Bronchial epithelial cell (primary cell): ENCODE measurements at regions not wholly inside any gene's neighbourhood (a gene's known extent, or its start where the extent isn't known, plus 50 kb on each side); places are given as distances from the start of the nearest gene placed in this dataset.

Source experiments
- DNase-seq: peaks from one replicate; pipeline ENCODE4 v3.0.0-alpha.2; 2010; ENCODE audit warnings: low read depth
- FAIRE-seq: peaks from 2 replicates; lab custom pipeline; 2011; peaks lifted over from hg19 to GRCh38; lab: Jason Lieb, UNC
- H3K27me3 ChIP-seq: 2 replicates; pipeline ENCODE4 v1.5.1; 2011; ENCODE audit warnings: low read length; ENCODE audit not compliant: control insufficient read depth, insufficient read depth
- H3K36me3 ChIP-seq: 2 replicates; pipeline ENCODE4 v1.5.1; 2011; ENCODE audit warnings: low read length; ENCODE audit not compliant: control insufficient read depth, insufficient read depth
- H3K4me3 ChIP-seq: 2 replicates; pipeline ENCODE4 v1.5.1; 2011; ENCODE audit warnings: mild to moderate bottlenecking, low read depth, low read length, control low read depth
- TF ChIP-seq, protein P1 (sequence below): IDR thresholded peaks from 2 replicates; pipeline ENCODE4 v1.5.1; 2011; ENCODE audit warnings: mild to moderate bottlenecking, moderate library complexity, low read length, control low read depth, inconsistent platforms; ENCODE audit not compliant: insufficient read depth, severe bottlenecking

DNA sequence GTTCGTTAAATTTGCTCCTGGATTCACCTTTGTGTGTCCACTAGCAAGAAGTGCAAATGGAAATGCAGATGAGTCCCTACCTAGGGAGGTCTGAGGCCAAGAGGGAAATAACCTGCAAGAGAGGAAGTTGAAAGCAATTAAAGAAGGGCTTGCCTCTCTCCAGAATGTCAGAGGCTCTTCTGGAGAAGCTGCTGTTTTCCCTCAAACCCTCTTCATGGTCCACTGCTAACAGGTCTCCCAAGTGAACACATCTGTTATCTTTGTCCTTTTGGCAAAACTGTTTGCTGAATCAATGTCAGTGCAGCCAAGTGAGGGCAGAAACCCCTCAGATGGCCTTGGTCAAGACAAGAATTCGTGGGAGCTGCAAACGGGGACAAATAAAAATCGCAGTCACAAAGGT, 177.3 kb upstream of the PLXNA2 start:
- Histone ChIP-seq H3K36me3 (no peaks in the 10 kb centered on the region), H3K4me3 (no peak overlapping the region), H3K27me3 (peaks cover 2% of the 10 kb centered on the region)
- FAIRE-seq, result no peak
- DNase-seq, result no peak
- TF ChIP-seq, protein P1, sequence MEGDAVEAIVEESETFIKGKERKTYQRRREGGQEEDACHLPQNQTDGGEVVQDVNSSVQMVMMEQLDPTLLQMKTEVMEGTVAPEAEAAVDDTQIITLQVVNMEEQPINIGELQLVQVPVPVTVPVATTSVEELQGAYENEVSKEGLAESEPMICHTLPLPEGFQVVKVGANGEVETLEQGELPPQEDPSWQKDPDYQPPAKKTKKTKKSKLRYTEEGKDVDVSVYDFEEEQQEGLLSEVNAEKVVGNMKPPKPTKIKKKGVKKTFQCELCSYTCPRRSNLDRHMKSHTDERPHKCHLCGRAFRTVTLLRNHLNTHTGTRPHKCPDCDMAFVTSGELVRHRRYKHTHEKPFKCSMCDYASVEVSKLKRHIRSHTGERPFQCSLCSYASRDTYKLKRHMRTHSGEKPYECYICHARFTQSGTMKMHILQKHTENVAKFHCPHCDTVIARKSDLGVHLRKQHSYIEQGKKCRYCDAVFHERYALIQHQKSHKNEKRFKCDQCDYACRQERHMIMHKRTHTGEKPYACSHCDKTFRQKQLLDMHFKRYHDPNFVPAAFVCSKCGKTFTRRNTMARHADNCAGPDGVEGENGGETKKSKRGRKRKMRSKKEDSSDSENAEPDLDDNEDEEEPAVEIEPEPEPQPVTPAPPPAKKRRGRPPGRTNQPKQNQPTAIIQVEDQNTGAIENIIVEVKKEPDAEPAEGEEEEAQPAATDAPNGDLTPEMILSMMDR, result no peak

DNA sequence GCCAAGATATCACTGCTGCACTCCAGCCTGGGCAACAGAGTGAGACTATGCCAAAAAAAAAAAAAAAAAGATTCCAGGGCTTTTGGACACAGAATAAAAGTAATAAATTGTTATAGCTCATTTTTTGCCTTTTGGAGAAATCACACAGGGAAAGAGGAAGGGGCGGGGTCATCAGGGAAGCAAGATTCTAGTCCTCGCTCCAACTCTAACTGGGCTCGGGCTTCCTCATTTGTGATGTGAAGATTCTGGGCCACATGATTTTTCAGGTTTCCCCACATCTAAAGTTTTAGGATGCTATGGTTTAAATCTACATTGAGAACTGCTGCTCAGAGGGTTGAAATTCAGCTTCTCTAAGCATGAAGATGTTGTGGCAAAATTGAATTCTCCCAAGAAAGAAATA, 179.3 kb upstream of the PLXNA2 start:
- Histone ChIP-seq H3K4me3 (no peak overlapping the region), H3K27me3 (peaks cover 2% of the 10 kb centered on the region), H3K36me3 (no peaks in the 10 kb centered on the region)
- TF ChIP-seq, protein P1, result no peak
- no peak for DNase-seq
- no peak for FAIRE-seq

DNA sequence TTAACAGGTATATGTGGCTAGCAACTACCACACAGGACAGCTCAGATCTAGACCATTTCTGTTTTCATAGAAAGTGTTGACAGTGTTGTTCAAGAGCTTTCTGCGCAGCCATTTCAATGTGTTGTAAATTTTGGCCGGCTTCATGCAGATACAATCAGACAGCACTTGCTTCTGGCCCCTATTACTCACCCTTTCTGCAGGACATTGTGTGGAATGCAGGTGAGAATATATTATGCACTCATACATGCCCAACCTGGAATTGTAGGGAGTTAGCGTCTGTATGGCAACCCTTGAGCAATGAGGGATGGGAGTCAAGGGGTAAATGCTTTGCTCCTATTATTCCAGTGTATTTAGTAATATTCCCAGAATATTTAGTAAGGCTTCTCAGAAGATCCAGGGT, 180.9 kb upstream of the PLXNA2 start:
- H3K27me3 ChIP-seq, result no peaks in the 10 kb centered on the region

DNA sequence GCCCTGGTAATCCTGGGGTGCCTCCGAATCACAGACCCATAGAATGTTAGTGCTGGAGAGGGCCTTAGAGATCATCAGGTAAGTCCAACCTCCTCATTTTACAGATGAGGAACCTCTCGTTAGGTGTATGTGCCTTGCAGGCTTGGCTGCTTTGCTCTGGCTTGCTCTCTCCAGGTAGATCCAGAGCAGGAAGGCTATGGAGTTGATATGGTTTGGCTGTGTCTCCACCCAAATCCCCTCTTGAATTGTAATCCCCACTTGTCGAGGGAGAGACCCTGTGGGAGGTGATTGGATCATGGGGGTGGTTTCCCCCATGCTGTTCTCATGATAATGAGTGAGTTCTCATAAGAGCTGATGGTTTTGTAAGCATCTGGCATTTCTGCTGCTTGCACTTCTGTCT, 186.0 kb upstream of the PLXNA2 start:
- DNase-seq (no peak), FAIRE-seq (no peak)
- TF ChIP-seq, protein P1, result no peak
- H3K4me3 ChIP-seq, result no peak overlapping the region
- H3K36me3 ChIP-seq, result no peaks in the 10 kb centered on the region
- H3K27me3 ChIP-seq, result no peaks in the 10 kb centered on the region

More for the DNA sequence above, 180.9 kb upstream of the PLXNA2 start:
- no peak for FAIRE-seq
- Histone ChIP-seq H3K36me3 (no peaks in the 10 kb centered on the region), H3K4me3 (no peak overlapping the region)
- TF ChIP-seq, protein P1, result no peak
- no peak for DNase-seq

DNA sequence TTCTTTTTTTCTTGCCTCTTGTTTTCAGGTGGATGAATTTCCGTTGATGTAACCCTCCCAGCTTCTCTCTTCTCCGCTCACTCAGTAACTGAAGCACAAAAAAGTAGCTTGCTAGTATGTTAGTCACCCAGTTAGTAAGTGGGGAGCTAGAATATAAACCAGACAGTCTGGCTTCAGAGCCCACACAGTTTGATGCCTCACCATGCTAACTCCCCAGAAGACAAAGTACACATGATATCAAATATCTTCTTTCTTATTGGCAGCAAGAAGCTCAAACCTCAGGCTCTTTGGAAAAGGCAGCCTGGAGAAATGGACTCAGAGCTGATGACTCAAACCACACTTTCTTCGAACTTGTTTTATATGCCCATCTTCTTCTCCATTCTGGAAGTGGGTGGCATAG, 187.5 kb upstream of the PLXNA2 start:
- peak; percentile 84 for DNase-seq
- H3K27me3 ChIP-seq, result no peaks in the 10 kb centered on the region
- no peak for FAIRE-seq
- H3K36me3 ChIP-seq, result no peaks in the 10 kb centered on the region
- no peak overlapping the region for H3K4me3 ChIP-seq
- TF ChIP-seq, protein P1, result no peak

DNA sequence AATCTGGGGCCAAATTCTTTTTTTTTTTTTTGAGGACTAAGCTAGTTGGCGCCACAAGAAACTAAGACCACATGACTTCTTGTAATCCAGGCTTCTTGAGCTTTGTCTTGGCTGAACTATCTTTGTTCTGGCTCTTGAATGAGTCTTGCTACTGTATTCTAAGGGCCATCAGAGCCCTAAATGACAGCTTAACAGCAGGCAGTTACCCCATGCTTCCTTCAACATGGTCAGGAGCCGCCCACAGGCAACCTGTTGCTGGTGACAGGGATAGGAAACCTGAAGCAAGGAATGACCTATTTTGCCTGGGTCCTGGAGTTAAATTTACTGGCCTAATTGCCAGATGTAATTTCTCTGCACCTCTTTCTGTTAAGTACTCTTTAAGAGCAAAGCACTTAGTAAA, 188.2 kb upstream of the PLXNA2 start:
- DNase-seq (no peak), FAIRE-seq (no peak)
- Histone ChIP-seq H3K4me3 (no peak overlapping the region), H3K27me3 (no peaks in the 10 kb centered on the region), H3K36me3 (no peaks in the 10 kb centered on the region)
- TF ChIP-seq, protein P1, result no peak
